GM12892 (cell line): ENCODE measurements at regions not wholly inside any gene's neighbourhood (a gene's known extent, or its start where the extent isn't known, plus 50 kb on each side); places are given as distances from the start of the nearest gene placed in this dataset.
A peak's percentile ranks its signal among the peaks of the same experiment; 100 is the strongest.

Source experiments
- DNase-seq: peaks from one replicate; pipeline ENCODE4 v3.0.0; 2011; ENCODE audit not compliant: insufficient read length
- FAIRE-seq: peaks from 2 replicates; lab custom pipeline; 2011; peaks lifted over from hg19 to GRCh38; lab: Jason Lieb, UNC
- POLR2A ChIP-seq: IDR thresholded peaks from 2 replicates; pipeline ENCODE4 v1.6.1; 2011; ENCODE audit warnings: low read depth, low read length, control low read depth
- POLR2AphosphoS5 ChIP-seq: IDR thresholded peaks from 2 replicates; pipeline ENCODE4 v1.6.1; 2011; ENCODE audit warnings: low read depth, low read length, control low read depth
- TAF1 ChIP-seq: IDR thresholded peaks from 2 replicates; pipeline ENCODE4 v1.6.1; 2011; ENCODE audit warnings: low read depth, mild to moderate bottlenecking, control low read depth, low read length, borderline replicate concordance

GRCh38 chr9:95766906-95767305, 108.6 kb upstream of the ERCC6L2 start:
- no peak for DNase-seq
- TF ChIP-seq POLR2A (no peak), TAF1 (no peak)
- FAIRE-seq: no peak

- no peak for TF ChIP-seq POLR2AphosphoS5
- TF ChIP-seq TAF1: no peak
- TF ChIP-seq POLR2A: no peak
- FAIRE-seq: no peak
- DNase-seq: no peak
Observed at GRCh38 chr9:95764533-95765319, 110.8 kb upstream of the ERCC6L2 start.

GRCh38 chr9:95763983-95764382, 111.5 kb upstream of the ERCC6L2 start:
- no peak for DNase-seq
- FAIRE-seq: no peak
- TF ChIP-seq POLR2AphosphoS5: no peak
- TF ChIP-seq POLR2A: no peak
- TF ChIP-seq TAF1: no peak

GRCh38 chr9:95763006-95763405, 112.5 kb upstream of the ERCC6L2 start:
- no peak for DNase-seq
- no peak for TF ChIP-seq POLR2A
- no peak for TF ChIP-seq POLR2AphosphoS5
- no peak for TF ChIP-seq TAF1
- FAIRE-seq: no peak

- DNase-seq: no peak
- TF ChIP-seq POLR2A: no peak
- TF ChIP-seq TAF1: no peak
- no peak for TF ChIP-seq POLR2AphosphoS5
- FAIRE-seq: peak; percentile 33
Observed at GRCh38 chr9:95762322-95762721, 113.2 kb upstream of the ERCC6L2 start.

- TF ChIP-seq POLR2A: no peak
- TF ChIP-seq TAF1: no peak
- no peak for TF ChIP-seq POLR2AphosphoS5
- FAIRE-seq (no peak), DNase-seq (no peak)
Observed at GRCh38 chr9:95760791-95761190, 114.7 kb upstream of the ERCC6L2 start.

- TF ChIP-seq POLR2A: no peak
- no peak for TF ChIP-seq TAF1
- TF ChIP-seq POLR2AphosphoS5: no peak
- no peak for DNase-seq
- peak; percentile 24 for FAIRE-seq
Observed at GRCh38 chr9:95757439-95757838, 118.1 kb upstream of the ERCC6L2 start.

- DNase-seq (no peak), FAIRE-seq (no peak)
- no peak for TF ChIP-seq POLR2A
- TF ChIP-seq TAF1: no peak
- TF ChIP-seq POLR2AphosphoS5: no peak
Observed at GRCh38 chr9:95756986-95757385, 118.5 kb upstream of the ERCC6L2 start.

- TF ChIP-seq TAF1 (no peak), POLR2AphosphoS5 (no peak), POLR2A (no peak)
- FAIRE-seq: no peak
- DNase-seq: no peak
Observed at GRCh38 chr9:95756101-95756500, 119.4 kb upstream of the ERCC6L2 start.

GRCh38 chr9:95755421-95755730, 120.1 kb upstream of the ERCC6L2 start:
- DNase-seq (no peak), FAIRE-seq (no peak)
- TF ChIP-seq POLR2AphosphoS5: no peak
- no peak for TF ChIP-seq TAF1
- no peak for TF ChIP-seq POLR2A

GRCh38 chr9:95754533-95755420, 120.7 kb upstream of the ERCC6L2 start:
- no peak for FAIRE-seq

More at GRCh38 chr9:95754533-95755420, 120.7 kb upstream of the ERCC6L2 start:
- TF ChIP-seq TAF1: no peak
- no peak for TF ChIP-seq POLR2AphosphoS5
- no peak for TF ChIP-seq POLR2A
- no peak for DNase-seq
